Activated naive CD4-positive, alpha-beta T cell treated with anti-CD3 and anti-CD28 coated beads, Interleukin-2, amount 50 U/mL, for 24 hours (primary cell): ENCODE measurements at regions not wholly inside any gene's neighbourhood (a gene's known extent, or its start where the extent isn't known, plus 50 kb on each side); places are given as distances from the start of the nearest gene placed in this dataset.

ENCODE experiments used
- H3K27ac Mint-ChIP-seq: one replicate; pipeline ENCODE4 v1.8.0; 2021; ENCODE audit warnings: mild to moderate bottlenecking, mixed read lengths
- H3K27me3 Mint-ChIP-seq: one replicate; pipeline ENCODE4 v1.8.0; 2021; ENCODE audit warnings: mixed read lengths
- H3K36me3 Mint-ChIP-seq: one replicate; pipeline ENCODE4 v1.8.0; 2021; ENCODE audit warnings: mixed read lengths
- H3K4me1 Mint-ChIP-seq: one replicate; pipeline ENCODE4 v1.8.0; 2021; ENCODE audit warnings: mixed read lengths
- H3K4me3 Mint-ChIP-seq: one replicate; pipeline ENCODE4 v1.8.0; 2021; ENCODE audit warnings: mild to moderate bottlenecking, mixed read lengths
- H3K9me3 Mint-ChIP-seq: one replicate; pipeline ENCODE4 v1.8.0; 2021; ENCODE audit warnings: mixed read lengths

- H3K36me3 Mint-ChIP-seq: no peaks in the 10 kb centered on the region
- H3K9me3 Mint-ChIP-seq: peaks cover 12% of the 10 kb centered on the region
- H3K4me3 Mint-ChIP-seq: no peak overlapping the region
- H3K4me1 Mint-ChIP-seq: no peaks in the 10 kb centered on the region
- no peaks in the 10 kb centered on the region for H3K27me3 Mint-ChIP-seq
- no peak overlapping the region for H3K27ac Mint-ChIP-seq
These were observed 1656.1 kb downstream of the KCNT2 start for GRCh38 chr1:194952171-194952570.

DNA sequence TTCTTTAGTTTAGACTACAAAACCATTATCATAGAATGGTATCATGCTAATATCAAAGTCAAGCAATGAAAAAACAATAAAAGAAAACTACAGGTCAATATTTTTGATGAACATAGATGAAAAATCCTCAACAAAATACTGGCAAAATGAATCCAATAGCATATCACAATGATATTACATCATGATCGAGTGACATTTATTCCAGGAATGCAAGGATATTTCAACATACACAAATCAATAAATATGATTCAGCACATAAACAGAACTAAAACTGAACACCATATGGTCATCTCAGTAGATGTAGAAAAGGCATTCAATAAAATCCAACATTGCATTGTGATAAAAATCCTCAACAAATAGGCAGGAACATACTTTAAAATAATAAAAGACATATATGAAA lies 1657.7 kb downstream of the KCNT2 start:
- Mint-ChIP-seq H3K36me3 (no peaks in the 10 kb centered on the region), H3K4me1 (no peaks in the 10 kb centered on the region), H3K4me3 (no peak overlapping the region), H3K9me3 (peaks cover 12% of the 10 kb centered on the region), H3K27ac (no peak overlapping the region), H3K27me3 (no peaks in the 10 kb centered on the region)

DNA sequence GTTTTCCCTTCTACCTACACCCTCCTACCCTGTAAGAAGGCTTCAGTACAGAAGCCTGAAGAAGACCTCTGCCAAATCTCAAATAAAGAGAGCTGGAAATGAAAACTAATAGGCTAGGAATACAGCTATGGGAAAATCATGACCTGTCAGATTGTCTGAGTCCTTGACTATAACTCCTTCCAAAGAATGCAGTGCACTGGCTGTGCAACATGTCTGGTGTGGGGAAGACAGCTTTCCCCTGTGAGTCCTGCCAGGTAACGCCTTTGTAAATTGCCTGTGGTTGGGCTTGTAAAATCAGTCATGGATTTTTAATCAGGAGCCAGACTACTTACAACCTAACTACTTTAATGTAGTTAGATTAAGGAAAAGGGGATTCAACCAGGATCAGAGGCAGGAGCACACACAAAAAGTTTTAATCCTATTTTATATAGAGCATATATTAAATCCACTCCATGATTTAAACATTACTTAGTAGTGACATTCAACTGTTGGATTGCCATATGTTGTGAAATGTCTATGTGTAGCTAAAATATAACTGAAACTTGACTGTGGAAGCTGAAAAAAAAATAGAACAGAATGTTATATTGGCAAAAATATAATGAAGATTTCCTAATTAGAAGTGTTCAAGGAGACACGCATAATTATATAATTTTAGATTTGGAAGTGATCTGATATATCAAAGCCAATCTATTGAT lies 1667.8 kb downstream of the KCNT2 start:
- H3K27ac Mint-ChIP-seq: no peak overlapping the region
- H3K27me3 Mint-ChIP-seq: no peaks in the 10 kb centered on the region
- no peaks in the 10 kb centered on the region for H3K4me1 Mint-ChIP-seq
- H3K36me3 Mint-ChIP-seq: no peaks in the 10 kb centered on the region
- no peak overlapping the region for H3K4me3 Mint-ChIP-seq
- peaks cover 8% of the 10 kb centered on the region for H3K9me3 Mint-ChIP-seq

DNA sequence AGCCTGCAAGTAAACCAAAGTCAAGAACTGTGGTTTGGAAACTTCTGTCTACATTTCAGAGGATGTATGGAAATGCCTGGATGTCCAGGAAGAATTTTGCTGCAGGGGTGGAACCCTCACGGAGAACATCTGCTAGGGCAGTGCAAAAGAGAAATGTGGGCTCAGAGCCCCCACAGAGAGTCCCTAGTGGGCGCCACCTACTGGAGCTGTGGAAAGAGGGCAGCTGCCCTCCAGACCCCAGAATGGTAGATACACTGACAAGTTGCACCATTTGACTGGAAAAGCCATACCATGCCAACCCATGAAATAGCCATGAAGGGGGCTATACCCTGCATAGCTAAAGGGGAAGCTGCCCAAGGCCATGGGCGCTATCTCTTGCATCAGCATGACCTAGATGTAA lies 1672.4 kb downstream of the KCNT2 start:
- H3K4me1 Mint-ChIP-seq: no peaks in the 10 kb centered on the region
- no peaks in the 10 kb centered on the region for H3K36me3 Mint-ChIP-seq
- no peaks in the 10 kb centered on the region for H3K27me3 Mint-ChIP-seq
- no peaks in the 10 kb centered on the region for H3K9me3 Mint-ChIP-seq
- H3K27ac Mint-ChIP-seq: no peak overlapping the region
- H3K4me3 Mint-ChIP-seq: no peak overlapping the region

- Mint-ChIP-seq H3K27me3 (no peaks in the 10 kb centered on the region), H3K9me3 (no peaks in the 10 kb centered on the region), H3K36me3 (no peaks in the 10 kb centered on the region), H3K27ac (no peak overlapping the region), H3K4me1 (no peaks in the 10 kb centered on the region), H3K4me3 (no peak overlapping the region)
These were observed 1677.1 kb downstream of the KCNT2 start for GRCh38 chr1:194931166-194931565.

DNA sequence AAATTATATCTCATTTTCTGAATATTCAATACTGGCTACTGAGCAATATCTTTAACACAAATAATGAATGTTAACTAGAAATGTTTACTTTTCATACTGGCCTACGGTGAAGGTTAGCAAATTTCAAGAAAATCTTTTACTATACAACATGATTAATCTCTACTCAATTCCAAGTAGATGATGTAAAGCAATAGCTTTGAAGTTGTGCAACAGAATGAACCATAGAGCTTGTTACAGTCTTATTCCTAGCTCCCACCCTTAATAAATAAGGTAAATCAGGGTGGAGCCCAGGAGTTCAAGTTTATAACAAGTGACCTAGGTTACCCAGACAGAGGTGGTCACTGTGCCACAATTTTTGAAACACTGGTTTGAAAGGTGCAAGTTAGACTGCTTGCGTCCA lies 1678.1 kb downstream of the KCNT2 start:
- Mint-ChIP-seq H3K9me3 (no peaks in the 10 kb centered on the region), H3K27ac (no peak overlapping the region), H3K4me3 (no peak overlapping the region), H3K36me3 (no peaks in the 10 kb centered on the region), H3K4me1 (no peaks in the 10 kb centered on the region), H3K27me3 (no peaks in the 10 kb centered on the region)

DNA sequence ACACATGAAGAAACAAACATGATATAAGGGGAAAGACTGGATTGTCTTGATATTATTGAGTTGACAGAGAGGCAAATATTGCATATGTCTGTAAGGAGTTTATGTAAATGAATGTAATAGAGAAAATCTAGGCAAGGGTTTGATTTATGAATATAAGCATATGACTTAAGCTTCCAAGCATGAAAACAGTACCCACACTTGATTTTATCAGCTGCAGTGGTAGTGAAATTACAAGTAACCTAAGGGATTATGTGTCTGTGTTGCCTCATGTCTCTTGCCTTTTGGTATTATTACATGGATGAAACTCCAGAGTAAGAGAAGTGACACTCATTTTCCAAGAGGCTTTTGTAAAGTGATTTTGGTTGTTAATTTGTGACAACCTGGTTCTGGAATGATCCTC lies 1678.9 kb downstream of the KCNT2 start:
- no peaks in the 10 kb centered on the region for H3K27me3 Mint-ChIP-seq
- H3K4me1 Mint-ChIP-seq: no peaks in the 10 kb centered on the region
- H3K9me3 Mint-ChIP-seq: no peaks in the 10 kb centered on the region
- no peak overlapping the region for H3K27ac Mint-ChIP-seq
- no peaks in the 10 kb centered on the region for H3K36me3 Mint-ChIP-seq
- H3K4me3 Mint-ChIP-seq: no peak overlapping the region

DNA sequence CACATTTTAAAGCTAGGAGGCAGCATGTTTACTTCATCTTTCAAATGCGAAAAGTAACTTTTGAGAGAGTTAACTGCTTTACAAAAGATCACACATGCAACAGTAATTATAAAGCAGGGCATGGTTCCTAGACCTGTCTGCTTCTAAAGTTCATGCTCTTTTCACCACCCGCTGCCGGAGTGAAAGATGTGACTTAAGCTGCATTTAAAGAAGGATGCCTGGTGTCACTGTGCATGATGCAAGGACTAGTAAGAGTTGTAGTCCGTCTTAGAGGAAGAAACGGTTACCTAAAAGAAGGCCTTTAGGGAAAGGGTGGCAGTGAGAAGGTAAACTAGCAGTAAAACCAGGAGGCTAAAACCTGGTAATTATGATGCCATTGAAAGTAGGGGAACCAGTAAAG lies 1689.1 kb downstream of the KCNT2 start:
- Mint-ChIP-seq H3K27ac (no peak overlapping the region), H3K4me3 (no peak overlapping the region), H3K27me3 (no peaks in the 10 kb centered on the region), H3K36me3 (no peaks in the 10 kb centered on the region), H3K4me1 (no peaks in the 10 kb centered on the region), H3K9me3 (peaks cover 4% of the 10 kb centered on the region)

- no peak overlapping the region for H3K27ac Mint-ChIP-seq
These were observed 1690.5 kb downstream of the KCNT2 start for GRCh38 chr1:194917769-194918168.

GRCh38 chr1:194908643-194909042 lies 1699.6 kb downstream of the KCNT2 start:
- no peaks in the 10 kb centered on the region for H3K36me3 Mint-ChIP-seq
- H3K4me1 Mint-ChIP-seq: no peaks in the 10 kb centered on the region
- H3K9me3 Mint-ChIP-seq: no peaks in the 10 kb centered on the region
- H3K27ac Mint-ChIP-seq: no peak overlapping the region
- H3K4me3 Mint-ChIP-seq: no peak overlapping the region
- no peaks in the 10 kb centered on the region for H3K27me3 Mint-ChIP-seq

More at GRCh38 chr1:194917769-194918168, 1690.5 kb downstream of the KCNT2 start:
- Mint-ChIP-seq H3K36me3 (no peaks in the 10 kb centered on the region), H3K9me3 (no peaks in the 10 kb centered on the region), H3K27me3 (no peaks in the 10 kb centered on the region), H3K4me3 (no peak overlapping the region), H3K4me1 (no peaks in the 10 kb centered on the region)

- Mint-ChIP-seq H3K36me3 (no peaks in the 10 kb centered on the region), H3K9me3 (no peaks in the 10 kb centered on the region), H3K27ac (no peak overlapping the region), H3K4me1 (no peaks in the 10 kb centered on the region), H3K27me3 (no peaks in the 10 kb centered on the region), H3K4me3 (no peak overlapping the region)
These were observed 1704.7 kb downstream of the KCNT2 start for GRCh38 chr1:194903524-194903923.

DNA sequence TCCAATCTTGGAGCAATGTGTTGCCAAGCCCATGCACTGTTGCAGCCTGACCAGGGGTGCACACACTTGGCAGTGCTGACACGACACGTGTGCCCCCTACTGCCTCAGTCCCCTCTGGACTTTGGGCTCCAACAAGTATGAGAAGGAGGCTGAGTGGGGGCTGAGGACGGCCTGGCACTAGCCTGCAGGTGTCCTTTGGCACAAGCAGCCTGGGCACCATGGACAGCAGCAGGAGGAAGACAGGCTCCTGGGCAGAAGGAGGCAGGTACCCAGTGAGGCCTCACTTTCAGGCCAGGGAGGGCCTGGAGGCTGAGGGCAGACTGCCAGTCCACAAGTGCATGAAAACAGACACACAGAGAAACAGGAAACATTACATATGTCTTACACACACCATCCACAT lies 1702.9 kb upstream of the B3GALT2 start:
- peaks cover 7% of the 10 kb centered on the region for H3K9me3 Mint-ChIP-seq
- H3K27ac Mint-ChIP-seq: no peak overlapping the region
- no peaks in the 10 kb centered on the region for H3K36me3 Mint-ChIP-seq
- H3K4me3 Mint-ChIP-seq: no peak overlapping the region
- H3K27me3 Mint-ChIP-seq: no peaks in the 10 kb centered on the region
- H3K4me1 Mint-ChIP-seq: no peaks in the 10 kb centered on the region

DNA sequence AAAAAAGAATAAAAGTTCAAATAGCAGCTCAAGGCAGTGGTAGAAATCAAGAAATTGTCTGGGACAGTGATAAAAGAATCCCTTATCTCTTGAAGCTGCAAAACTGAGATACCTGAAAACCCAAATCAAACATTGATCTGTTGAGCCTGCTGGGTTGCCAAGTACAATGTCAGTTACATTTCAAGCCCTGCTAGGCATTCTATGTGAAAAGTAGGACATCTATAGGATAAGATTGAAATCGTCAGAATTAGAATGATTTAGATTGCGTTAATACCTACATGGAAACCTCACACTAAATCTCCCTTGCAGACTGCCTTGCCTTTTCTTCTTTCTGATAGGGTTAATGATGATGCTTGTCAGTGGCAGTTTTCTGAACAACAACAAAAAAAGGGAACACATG lies 1684.4 kb upstream of the B3GALT2 start:
- H3K36me3 Mint-ChIP-seq: no peaks in the 10 kb centered on the region
- H3K4me3 Mint-ChIP-seq: no peak overlapping the region
- H3K4me1 Mint-ChIP-seq: no peaks in the 10 kb centered on the region
- H3K27ac Mint-ChIP-seq: no peak overlapping the region
- H3K9me3 Mint-ChIP-seq: peaks cover 6% of the 10 kb centered on the region
- H3K27me3 Mint-ChIP-seq: no peaks in the 10 kb centered on the region

GRCh38 chr1:194866153-194866552 lies 1679.7 kb upstream of the B3GALT2 start:
- Mint-ChIP-seq H3K27ac (no peak overlapping the region), H3K9me3 (peaks cover 5% of the 10 kb centered on the region), H3K36me3 (no peaks in the 10 kb centered on the region), H3K4me3 (no peak overlapping the region), H3K27me3 (no peaks in the 10 kb centered on the region), H3K4me1 (no peaks in the 10 kb centered on the region)

DNA sequence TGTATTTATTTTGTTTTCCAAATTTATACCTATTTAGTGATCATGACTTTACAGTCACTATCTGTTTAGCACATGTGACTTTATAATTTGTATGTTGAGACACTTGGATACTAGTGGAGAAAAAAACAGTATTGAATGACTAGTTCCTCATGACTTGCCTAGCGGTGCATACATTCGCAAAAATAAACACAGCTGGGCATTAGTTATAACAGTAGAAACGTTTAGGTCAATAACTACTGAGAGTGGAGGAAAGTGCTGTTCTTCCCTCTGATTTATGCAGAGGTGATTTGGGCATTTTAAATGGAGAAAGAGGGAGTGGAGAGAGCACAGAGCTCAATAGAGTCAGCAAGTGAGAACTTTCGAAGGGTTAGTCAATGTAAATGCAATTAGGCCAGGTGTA lies 1679.0 kb upstream of the B3GALT2 start:
- H3K4me1 Mint-ChIP-seq: no peaks in the 10 kb centered on the region
- no peaks in the 10 kb centered on the region for H3K36me3 Mint-ChIP-seq
- H3K27ac Mint-ChIP-seq: no peak overlapping the region
- H3K9me3 Mint-ChIP-seq: peaks cover 9% of the 10 kb centered on the region
- H3K27me3 Mint-ChIP-seq: no peaks in the 10 kb centered on the region
- H3K4me3 Mint-ChIP-seq: no peak overlapping the region

GRCh38 chr1:194862129-194862528 lies 1675.7 kb upstream of the B3GALT2 start:
- H3K27me3 Mint-ChIP-seq: no peaks in the 10 kb centered on the region
- no peaks in the 10 kb centered on the region for H3K36me3 Mint-ChIP-seq
- H3K4me1 Mint-ChIP-seq: no peaks in the 10 kb centered on the region
- peaks cover 9% of the 10 kb centered on the region for H3K9me3 Mint-ChIP-seq
- no peak overlapping the region for H3K4me3 Mint-ChIP-seq
- H3K27ac Mint-ChIP-seq: no peak overlapping the region
